GM19328 (cell line): ENCODE measurements at regions not wholly inside any gene's neighbourhood (a gene's known extent, or its start where the extent isn't known, plus 50 kb on each side); places are given as distances from the start of the nearest gene placed in this dataset.
"Not testable (repeated sequence)": the region's sequence is repeated elsewhere in the genome, so short reads cannot be mapped to it uniquely, and the experiment has no call there.

ENCODE experiments used
- ATAC-seq: cut with Tn5 transposase; IDR thresholded peaks from one replicate; pipeline ENCODE4 v1.9.1; 2021; ENCODE audit warnings: mild to moderate bottlenecking, moderate library complexity; ENCODE audit not compliant: unreplicated experiment

GRCh38 chr5:112533362-112533761 lies 114.3 kb upstream of the EPB41L4A start:
- peak; percentile 35 for ATAC-seq

GRCh38 chr5:112534067-112534583 lies 115.0 kb upstream of the EPB41L4A start:
- no peak for ATAC-seq

DNA sequence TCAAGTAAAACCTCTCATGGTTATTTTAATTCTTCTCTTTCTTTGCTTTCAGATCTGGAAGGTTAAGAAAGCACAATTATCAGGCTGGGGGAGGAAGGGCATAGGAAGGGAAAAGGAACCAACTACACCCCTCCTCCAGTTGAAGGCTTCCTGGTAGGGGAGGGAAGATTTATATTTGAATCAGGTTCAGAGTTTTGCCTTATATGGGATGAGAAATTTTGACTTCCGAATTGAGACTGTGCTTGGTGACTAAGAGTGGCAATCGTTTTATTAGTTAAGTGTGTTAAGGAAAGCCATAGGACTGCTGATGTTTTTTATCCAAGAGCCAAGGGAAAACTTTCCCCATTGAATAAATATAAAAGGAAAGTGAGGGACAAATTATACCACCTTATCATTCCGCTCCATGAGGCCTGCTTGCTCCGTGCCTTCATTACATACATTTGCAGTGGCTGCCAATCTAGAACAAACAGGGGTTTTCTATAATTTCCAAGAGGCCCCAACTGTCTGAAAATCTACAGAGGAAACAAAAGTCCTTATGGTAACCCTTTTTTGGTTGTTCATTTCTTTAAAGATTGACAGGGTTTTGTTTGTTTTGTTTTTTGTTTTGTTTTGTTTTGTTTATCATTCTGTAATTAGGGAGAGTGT lies 115.7 kb upstream of the EPB41L4A start:
- no peak for ATAC-seq

- ATAC-seq: no peak
These were observed 116.3 kb upstream of the EPB41L4A start for GRCh38 chr5:112535356-112535755.

GRCh38 chr5:112544558-112544957 lies 125.5 kb upstream of the EPB41L4A start:
- ATAC-seq: not testable (repeated sequence)

GRCh38 chr5:112546946-112547592 lies 128.0 kb upstream of the EPB41L4A start:
- no peak for ATAC-seq

DNA sequence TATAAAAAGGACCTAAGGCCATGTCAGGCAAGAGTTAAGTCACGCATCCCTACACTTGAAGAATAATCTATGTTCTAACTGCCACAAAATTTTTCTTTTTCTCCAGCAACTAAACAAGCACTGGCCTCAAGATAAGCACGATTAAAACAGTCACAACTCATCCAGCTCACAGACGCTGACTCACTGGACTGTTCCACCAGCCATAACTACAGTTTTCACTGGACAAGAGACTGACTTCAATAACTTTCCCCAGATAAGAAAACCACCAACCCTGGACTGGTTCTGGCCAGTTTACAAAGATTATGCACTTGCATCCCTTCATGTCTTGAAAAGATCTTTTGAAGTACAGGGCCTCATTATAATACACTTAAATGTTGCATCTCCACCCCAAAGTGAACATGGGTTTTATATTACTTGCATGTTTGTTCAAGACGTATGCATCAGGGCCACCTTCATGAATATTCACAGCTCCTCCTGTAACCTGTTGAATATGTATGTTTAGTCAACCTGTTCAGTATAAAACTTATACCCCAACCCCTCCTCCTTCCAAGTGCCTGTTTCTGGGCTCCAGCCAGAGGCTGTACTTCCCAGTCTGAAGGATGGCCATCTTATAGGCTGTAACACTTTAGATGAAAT lies 129.3 kb upstream of the EPB41L4A start:
- ATAC-seq: no peak

GRCh38 chr5:112549127-112549526 lies 130.1 kb upstream of the EPB41L4A start:
- no peak for ATAC-seq

- no peak for ATAC-seq
These were observed 130.6 kb upstream of the EPB41L4A start for GRCh38 chr5:112549605-112550166.

DNA sequence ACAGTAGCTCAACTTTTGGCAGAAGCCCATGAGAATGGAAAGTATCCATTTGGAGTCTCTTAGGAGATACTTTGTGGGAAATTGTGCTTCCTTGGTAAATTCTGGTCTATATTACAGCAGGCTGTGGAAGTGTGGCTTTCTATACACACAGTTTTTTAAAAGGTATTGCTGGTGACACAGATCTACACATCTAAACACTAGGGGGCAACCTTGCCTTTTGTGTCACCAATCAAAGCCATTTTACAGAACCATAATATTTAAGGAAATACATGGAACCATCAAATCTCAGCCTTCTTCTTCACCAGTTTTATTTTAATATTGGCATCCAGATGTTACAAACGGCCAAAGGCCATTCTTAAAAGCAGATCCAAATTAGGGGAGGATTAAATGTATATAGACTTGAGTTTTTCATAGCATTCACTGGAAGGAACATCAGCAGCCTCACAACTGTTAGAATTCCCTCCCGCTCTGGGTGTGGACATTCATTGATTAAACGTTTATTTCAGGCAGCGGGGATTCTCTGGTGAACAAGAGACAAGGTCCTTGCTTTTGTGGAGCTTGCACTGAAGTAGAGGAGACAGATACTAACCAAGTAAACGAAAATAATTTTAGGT lies 132.4 kb upstream of the EPB41L4A start:
- no peak for ATAC-seq

- ATAC-seq: no peak
These were observed 133.1 kb upstream of the EPB41L4A start for GRCh38 chr5:112552216-112552615.

DNA sequence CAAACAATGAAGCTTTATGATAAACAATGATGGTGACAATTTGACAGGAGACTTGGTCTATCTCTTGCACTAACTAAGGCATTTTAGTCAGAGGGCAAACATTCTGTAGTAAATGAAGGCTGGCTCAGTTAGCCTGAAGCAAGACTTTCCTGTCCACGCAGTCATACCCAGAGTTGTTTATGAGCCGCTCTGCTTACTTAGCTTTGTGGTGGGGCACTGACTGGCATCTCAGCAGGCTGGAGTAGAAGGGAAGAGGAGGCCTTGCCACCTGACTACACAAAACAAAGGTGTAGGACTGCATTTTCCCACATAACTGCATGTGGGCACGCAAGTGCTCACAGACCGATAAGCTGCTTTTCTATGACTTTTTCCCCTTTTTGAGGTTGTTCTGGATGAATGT lies 133.7 kb upstream of the EPB41L4A start:
- no peak for ATAC-seq

DNA sequence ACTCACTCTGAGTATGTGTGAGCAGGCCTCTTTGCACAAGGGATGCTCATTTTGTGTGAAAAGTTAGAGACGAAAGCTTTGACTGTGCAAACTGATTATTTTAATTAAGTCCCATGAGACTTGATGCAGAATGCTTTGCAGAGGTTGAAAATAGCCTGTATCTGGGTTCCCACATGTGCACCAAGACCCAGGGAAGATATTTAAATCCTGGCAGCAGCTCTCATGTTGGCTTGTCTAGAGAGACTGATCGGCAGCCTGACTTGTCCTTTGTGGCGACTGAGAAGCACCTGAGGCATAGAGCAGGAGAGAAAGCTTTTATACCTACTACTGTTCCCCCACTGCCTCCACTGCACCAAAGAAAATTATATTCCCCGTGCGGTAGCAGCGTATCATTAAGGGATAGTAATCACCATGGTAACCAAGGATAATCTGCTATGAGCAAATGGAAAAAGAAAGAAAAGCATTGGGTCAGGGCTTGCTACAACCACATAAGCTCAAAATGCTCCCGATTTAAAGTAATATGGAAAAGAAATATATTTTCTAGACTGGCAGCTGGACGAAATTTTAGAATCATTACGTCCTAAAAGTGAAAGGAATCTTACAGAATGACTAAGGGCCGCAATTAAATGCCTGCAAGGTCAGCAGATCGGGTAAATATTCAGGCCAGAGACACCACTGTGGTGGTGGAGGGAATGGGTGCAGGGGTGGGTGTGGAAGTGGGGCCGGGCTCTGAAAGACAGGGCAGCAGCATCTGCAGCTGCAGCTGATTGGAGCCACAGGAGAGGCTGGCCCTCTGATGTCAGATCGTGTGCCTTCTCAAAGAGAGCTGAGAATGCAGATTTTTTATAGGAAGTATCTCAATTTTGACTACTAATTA lies 135.3 kb upstream of the EPB41L4A start:
- no peak for ATAC-seq

DNA sequence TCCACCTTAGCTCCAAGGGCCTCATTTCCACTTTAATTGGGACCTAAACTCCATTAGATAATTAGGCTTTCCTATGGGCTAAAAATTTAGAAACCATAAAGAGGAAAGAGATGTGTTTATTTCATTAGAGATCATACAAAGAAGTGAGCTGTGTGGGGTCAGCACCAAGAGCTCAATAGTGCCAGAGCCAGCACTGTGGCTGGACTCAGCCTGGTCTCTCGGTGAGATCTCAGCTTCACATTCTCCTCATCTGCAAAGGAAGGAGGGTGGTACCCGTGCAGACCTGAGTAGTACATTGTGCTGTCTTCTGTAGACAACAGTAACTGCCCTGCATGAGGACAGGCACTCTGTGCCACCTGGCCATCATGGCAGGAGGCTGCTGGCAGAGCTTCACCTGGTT lies 136.1 kb upstream of the EPB41L4A start:
- ATAC-seq: no peak

- no peak for ATAC-seq
These were observed 136.6 kb upstream of the EPB41L4A start for GRCh38 chr5:112555691-112556090.

DNA sequence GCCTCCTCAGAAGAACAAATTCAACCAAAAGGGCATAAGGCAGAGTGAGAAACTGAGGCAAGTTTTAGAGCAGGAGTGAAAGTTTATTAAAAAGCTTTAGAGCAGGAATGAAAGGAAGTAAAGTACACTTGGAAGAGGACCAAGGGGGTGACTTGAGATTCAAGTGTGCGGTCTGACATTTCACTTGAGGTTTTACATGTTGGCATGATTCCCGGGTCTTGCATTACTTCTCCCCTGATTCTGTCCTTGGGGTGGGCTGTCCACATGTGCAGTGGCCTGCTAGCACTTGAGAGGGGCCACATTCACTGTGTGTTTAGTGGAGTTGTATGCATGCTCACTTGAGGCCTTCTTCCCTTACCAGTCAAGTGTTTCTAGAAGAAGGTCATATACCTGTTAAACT lies 140.4 kb upstream of the EPB41L4A start:
- ATAC-seq: not testable (repeated sequence)

DNA sequence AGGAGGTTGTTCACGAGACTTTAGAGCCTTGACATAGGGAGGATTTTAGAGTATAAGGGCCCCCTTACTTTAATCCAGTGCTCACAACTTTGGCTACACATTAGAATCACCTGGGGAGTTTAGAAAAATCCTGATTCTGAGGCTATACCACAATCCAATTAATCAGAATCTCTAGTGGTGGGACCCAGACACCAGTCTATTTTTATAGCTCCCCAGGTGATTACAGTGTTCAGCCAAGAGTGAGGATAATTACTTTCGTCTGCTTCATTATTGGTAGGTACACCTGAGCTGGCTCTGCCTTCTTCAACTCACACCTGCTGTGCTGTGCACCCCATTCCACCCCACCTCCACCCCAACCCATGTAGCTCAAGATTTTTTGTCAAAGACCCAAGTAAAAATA lies 141.3 kb upstream of the EPB41L4A start:
- ATAC-seq: no peak

DNA sequence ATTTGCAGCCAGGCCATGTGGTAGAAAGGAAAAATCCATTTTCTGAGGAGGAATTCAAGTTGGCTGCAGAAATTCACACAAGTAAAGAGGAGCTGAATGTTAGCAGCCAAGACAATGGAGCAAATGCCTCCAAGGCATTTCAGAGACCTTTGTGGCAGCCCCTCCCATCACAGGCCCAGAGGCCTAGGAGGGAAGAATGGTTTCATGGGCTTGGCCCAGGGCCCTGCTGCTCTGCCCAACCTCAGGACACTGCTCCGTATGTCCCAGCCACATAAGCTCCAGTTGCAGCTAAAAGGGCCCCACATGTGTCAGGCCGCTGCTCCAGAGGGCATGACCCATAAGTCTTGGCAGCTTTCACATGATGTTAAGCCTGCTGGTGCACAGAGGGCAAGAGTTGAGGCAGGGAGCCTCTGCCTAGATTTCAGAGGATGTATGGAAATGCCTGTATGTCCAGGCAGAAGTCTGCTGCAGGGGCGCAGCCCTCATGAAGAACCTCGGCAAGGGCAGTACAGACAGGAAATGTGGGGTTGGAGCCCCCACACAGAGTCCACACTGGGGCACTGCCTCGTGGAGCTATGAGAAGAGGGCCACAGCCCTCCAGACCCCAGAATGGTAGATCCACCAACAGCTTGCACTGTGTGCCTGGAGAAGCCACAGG lies 144.2 kb upstream of the EPB41L4A start:
- no peak for ATAC-seq

- ATAC-seq: no peak
These were observed 147.2 kb upstream of the EPB41L4A start for GRCh38 chr5:112566251-112566650.

DNA sequence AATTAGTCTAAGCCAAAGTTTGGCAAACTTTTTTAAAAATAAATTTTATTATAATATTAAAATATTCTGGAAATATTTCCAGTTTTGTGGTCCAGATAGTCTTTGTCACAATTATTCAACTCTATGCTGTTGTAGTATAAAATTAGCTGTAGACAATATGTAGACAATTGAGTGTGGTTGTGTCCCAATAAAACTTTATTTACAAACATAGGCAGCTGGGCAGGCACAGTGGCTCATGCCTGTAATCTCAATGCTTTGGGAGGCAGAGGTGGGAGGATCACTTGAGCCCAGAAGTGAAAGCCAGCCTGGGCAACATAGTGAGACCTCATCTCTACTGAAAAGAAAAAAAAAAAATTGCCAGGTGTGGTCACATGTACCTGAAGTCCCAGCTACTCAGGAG lies 150.5 kb upstream of the EPB41L4A start:
- no peak for ATAC-seq
